ENCODE measurements at regions not wholly inside any gene's neighbourhood (a gene's known extent, or its start where the extent isn't known, plus 50 kb on each side); places are given as distances from the start of the nearest gene placed in this dataset.

DNA sequence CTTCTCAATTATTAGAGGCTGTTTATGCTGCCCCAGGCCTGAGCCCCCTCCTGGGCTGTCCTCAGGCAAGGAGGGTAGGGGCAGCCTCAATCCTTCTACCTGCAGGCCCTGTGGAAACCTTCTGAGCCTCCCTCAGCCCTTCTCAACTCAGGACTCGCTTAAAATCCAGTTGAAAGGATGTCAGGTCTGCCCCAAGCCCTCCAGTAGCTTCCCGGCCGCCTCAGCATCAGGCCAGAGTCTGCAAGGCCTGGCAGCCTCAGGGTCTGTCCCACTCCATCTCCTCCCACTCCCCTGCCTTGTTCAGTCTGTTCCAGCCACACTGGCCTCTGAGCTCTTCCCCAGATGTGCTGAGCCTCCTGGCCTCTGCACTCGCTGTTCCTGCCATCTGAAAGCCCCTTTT lies 52.2 kb downstream of the KATNIP start:
- WGBS, 2 experiments (ENCODE audit: extremely low coverage in 2 of 2, insufficient read length in 1 of 2) = 100% methylated on average over 3 of the region's 4 CpGs; no CpG with 5 or more reads in 1 of the 2 experiments
- Histone ChIP-seq H3K14ac (replicated peaks; ENCODE audit: low read depth, low read length) (no peak overlapping the region), H3K18ac (ENCODE audit: low read depth, low read length) (no peak overlapping the region), H3K56ac (ENCODE audit: extremely low read depth, insufficient read depth, low read length) (no peak overlapping the region), H3K27me3 (ENCODE audit: control insufficient read depth, insufficient read depth, low read length) (no peaks in the 10 kb centered on the region), H3K4me1 (ENCODE audit: control insufficient read depth, insufficient read depth, low read length) (no peaks in the 10 kb centered on the region), H3K4ac (ENCODE audit: low read depth, low read length) (no peak overlapping the region), H2AK5ac (ENCODE audit: low read depth, low read length) (no peak overlapping the region), H4K91ac (ENCODE audit: insufficient read depth, low read depth, low read length) (no peak overlapping the region), H2AK9ac (replicated peaks; ENCODE audit: low read depth, low read length, poor library complexity) (no peak overlapping the region), H4K8ac (ENCODE audit: low read depth in 2 of 2, low read length in 2 of 2) (no peak overlapping the region), H2BK5ac (ENCODE audit: low read depth, low read length, poor library complexity, severe bottlenecking) (no peak overlapping the region), H3K9ac (ENCODE audit: low read depth, low read length) (no peak overlapping the region), H3K23ac (ENCODE audit: low read depth, low read length) (no peak overlapping the region), H2BK20ac (ENCODE audit: low read depth, low read length) (no peak overlapping the region), H3K4me3 (ENCODE audit: insufficient read depth, low read depth, low read length) (no peak overlapping the region), H4K5ac (ENCODE audit: low read depth, low read length) (no peak overlapping the region), H3K9me1 (ENCODE audit: insufficient read depth, low read length) (peaks cover 11% of the 10 kb centered on the region; the same call in 1 of the 2 replicates), H2BK120ac (ENCODE audit: low read depth, low read length) (no peak overlapping the region), H4K20me1 (ENCODE audit: insufficient read depth, low read length) (peaks cover 3% of the 10 kb centered on the region; the same call in 1 of the 2 replicates), H2BK15ac (ENCODE audit: low read depth, low read length) (no peak overlapping the region), H3K4me2 (ENCODE audit: low read depth, low read length) (no peak overlapping the region), H3K79me1 (ENCODE audit: low read depth in 1 of 2, low read length in 2 of 2) (peaks cover 0 to 4% of the 10 kb centered on the region in 2 experiments; a peak in 2 of 4 replicates), H3K27ac (ENCODE audit: insufficient read depth, low read length) (no peak overlapping the region), H3K36me3 (ENCODE audit: control insufficient read depth, insufficient read depth, low read length) (peaks cover 5% of the 10 kb centered on the region; the same call in 1 of the 2 replicates), H3K9me3 (ENCODE audit: control insufficient read depth, insufficient read depth, low read length) (no peaks in the 10 kb centered on the region), H2AFZ (replicated peaks; ENCODE audit: low read length, poor library complexity) (no peak overlapping the region)
- no peak for TF ChIP-seq NFE2L2 (IDR thresholded peaks at IDR 0.05; ENCODE audit: low read depth, low read length)
- TF ChIP-seq MXI1 (IDR thresholded peaks at IDR 0.05; ENCODE audit: borderline replicate concordance, low read depth, low read length) = no peak
- TF ChIP-seq RCOR1 (IDR thresholded peaks at IDR 0.05; ENCODE audit: insufficient replicate concordance, low read length) = no peak
- no peak for TF ChIP-seq POLR2A (IDR thresholded peaks at IDR 0.05; ENCODE audit: low read depth, low read length)
- TF ChIP-seq BHLHE40 (IDR thresholded peaks at IDR 0.05; ENCODE audit: low read depth, low read length) = no peak
- no peak for TF ChIP-seq MAZ (IDR thresholded peaks at IDR 0.05; ENCODE audit: borderline replicate concordance, low read depth, low read length)
- no peak for TF ChIP-seq RAD21 (IDR thresholded peaks at IDR 0.05; ENCODE audit: low read length)
- TF ChIP-seq FOS (IDR thresholded peaks at IDR 0.05; ENCODE audit: low read depth, low read length) = no peak
- no peak for TF ChIP-seq CEBPB (IDR thresholded peaks at IDR 0.05; ENCODE audit: low read depth, low read length)
- TF ChIP-seq CHD1 (IDR thresholded peaks at IDR 0.05; ENCODE audit: low read depth, low read length) = no peak
- ChIA-PET CTCF (no interaction called here), POLR2A (ENCODE audit: unreplicated experiment) (no interaction called here)
- dilution Hi-C loops (cut with HindIII; ENCODE audit: low sequenced_read_pairs, unreplicated experiment) = no loop called here
- no peak for ATAC-seq (ENCODE audit: low read depth)
- no TSS peak for BruUV-seq (replicated peaks)
- intact Hi-C loops (cut with micrococcal nuclease) = no loop called here
- no peak for DNase-seq
- in situ Hi-C loops (cut with MboI; ENCODE audit: low sequenced_read_pairs) = no loop called here

Measured in IMR-90 (cell line).